HEK293 (cell line): ENCODE measurements at regions not wholly inside any gene's neighbourhood (a gene's known extent, or its start where the extent isn't known, plus 50 kb on each side); places are given as distances from the start of the nearest gene placed in this dataset.

Experiments used
- CTCF ChIA-PET: fragments of 350-600 bp; formaldehyde crosslinking; extraction: SDS; loops from one replicate; lab custom pipeline; 2021; ENCODE audit warnings: antibody characterized with exemption; lab: Yijun Ruan, JAX
- POLR2A ChIA-PET: fragments of 300-600 bp; formaldehyde crosslinking; extraction: SDS; loops from one replicate; lab custom pipeline; 2020; ENCODE audit warnings: antibody characterized with exemption, inconsistent platforms; lab: Yijun Ruan, JAX
- H3K27ac ChIP-seq: fragments of 200-500 bp; sonication (Bioruptor generic); 2 replicates; pipeline ENCODE4 v1.5.1; 2014; ENCODE audit warnings: low read depth, low read length, control low read depth, inconsistent platforms; ENCODE audit errors: extremely low read depth
- H3K36me3 ChIP-seq, 2 experiments: fragments of 200-500 bp in 1 of 2; sonication (Bioruptor generic) in 1 of 2; 1 replicate in 1 of 2; 2 replicates in 1 of 2; pipeline ENCODE4 v1.5.1; 2014 to 2017; ENCODE audit warnings: inconsistent platforms in 2 of 2, low read length in 2 of 2; ENCODE audit not compliant: control insufficient read depth in 2 of 2, insufficient read depth in 1 of 2
- H3K4me1 ChIP-seq: fragments of 200-500 bp; sonication (Bioruptor generic); 2 replicates; pipeline ENCODE4 v1.5.1; 2014; ENCODE audit warnings: mild to moderate bottlenecking, low read length, inconsistent platforms; ENCODE audit not compliant: control insufficient read depth, insufficient read depth
- H3K4me3 ChIP-seq: 2 replicates; pipeline ENCODE4 v1.5.1; 2011; ENCODE audit warnings: low read depth, mild to moderate bottlenecking, control low read depth, low read length, moderate library complexity
- H3K9me3 ChIP-seq: fragments of 200-500 bp; sonication (Bioruptor generic); 2 replicates; pipeline ENCODE4 v1.5.1; 2014; ENCODE audit warnings: low read depth, low read length, inconsistent platforms; ENCODE audit not compliant: control insufficient read depth, insufficient read depth
- GLIS2 ChIP-seq: fragments of 450-650 bp; formaldehyde crosslinking; IDR thresholded peaks from 2 replicates; pipeline ENCODE4 v1.5.1; 2016; ENCODE audit warnings: missing biosample characterization, missing genetic modification characterization
- HOXD13 ChIP-seq: sonication (generic); formaldehyde crosslinking; IDR thresholded peaks from 2 replicates; pipeline ENCODE4 v1.8.0; 2022; ENCODE audit warnings: missing genetic modification reagents, borderline replicate concordance
- KLF7 ChIP-seq: fragments of 450-650 bp; formaldehyde crosslinking; IDR thresholded peaks from 2 replicates; pipeline ENCODE4 v1.5.1; 2016; ENCODE audit warnings: missing biosample characterization, missing genetic modification characterization, borderline replicate concordance
- MZF1 ChIP-seq: fragments of 450-650 bp; formaldehyde crosslinking; IDR thresholded peaks from 2 replicates; pipeline ENCODE4 v1.5.1; 2017; ENCODE audit warnings: missing biosample characterization, missing genetic modification characterization, borderline replicate concordance
- PBX3 ChIP-seq: sonication (generic); formaldehyde crosslinking; IDR thresholded peaks from 2 replicates; pipeline ENCODE4 v1.8.1; 2022; ENCODE audit warnings: mild to moderate bottlenecking, moderate library complexity, missing genetic modification reagents
- SALL2 ChIP-seq: fragments of 450-650 bp; formaldehyde crosslinking; IDR thresholded peaks from 2 replicates; pipeline ENCODE4 v1.5.0; 2017; ENCODE audit warnings: missing biosample characterization, mild to moderate bottlenecking, missing genetic modification characterization, borderline replicate concordance
- SP7 ChIP-seq: fragments of 450-650 bp; formaldehyde crosslinking; IDR thresholded peaks from 2 replicates; pipeline ENCODE4 v1.5.1; 2016; ENCODE audit warnings: missing biosample characterization, missing genetic modification characterization
- TCF7L2 ChIP-seq: IDR thresholded peaks from 2 replicates; pipeline ENCODE4 v1.6.1; 2011; ENCODE audit warnings: low read depth, mild to moderate bottlenecking, inconsistent platforms, low read length, moderate library complexity, borderline replicate concordance
- TRIM28 ChIP-seq: IDR thresholded peaks from 2 replicates; pipeline ENCODE4 v1.6.1; 2011; ENCODE audit warnings: low read length, control low read depth, borderline replicate concordance
- ZBTB17 ChIP-seq: fragments of 450-650 bp; formaldehyde crosslinking; IDR thresholded peaks from 2 replicates; pipeline ENCODE4 v1.5.1; 2016; ENCODE audit warnings: missing biosample characterization, missing genetic modification characterization
- ZFP37 ChIP-seq: fragments of 450-650 bp; formaldehyde crosslinking; IDR thresholded peaks from 2 replicates; pipeline ENCODE4 v1.5.1; 2016; ENCODE audit warnings: missing biosample characterization, missing genetic modification characterization
- ZFP41 ChIP-seq: fragments of 450-650 bp; formaldehyde crosslinking; IDR thresholded peaks from 2 replicates; pipeline ENCODE4 v1.5.1; 2016; ENCODE audit warnings: missing biosample characterization, missing genetic modification characterization, borderline replicate concordance
- ZNF10 ChIP-seq: fragments of 450-650 bp; formaldehyde crosslinking; IDR thresholded peaks from 2 replicates; pipeline ENCODE4 v1.5.1; 2017; ENCODE audit warnings: missing biosample characterization, missing genetic modification characterization
- ZNF121 ChIP-seq: fragments of 450-650 bp; formaldehyde crosslinking; IDR thresholded peaks from 2 replicates; pipeline ENCODE4 v1.5.1; 2016; ENCODE audit warnings: missing biosample characterization, missing genetic modification characterization
- ZNF157 ChIP-seq: fragments of 450-650 bp; formaldehyde crosslinking; IDR thresholded peaks from 2 replicates; pipeline ENCODE4 v1.5.1; 2016; ENCODE audit warnings: missing biosample characterization, missing genetic modification characterization
- ZNF175 ChIP-seq: fragments of 450-650 bp; formaldehyde crosslinking; IDR thresholded peaks from 2 replicates; pipeline ENCODE4 v1.5.1; 2016; ENCODE audit warnings: missing biosample characterization, missing genetic modification characterization
- ZNF311 ChIP-seq: fragments of 450-650 bp; formaldehyde crosslinking; IDR thresholded peaks from 2 replicates; pipeline ENCODE4 v1.5.1; 2017; ENCODE audit warnings: missing biosample characterization, missing genetic modification characterization, borderline replicate concordance
- ZNF394 ChIP-seq: fragments of 450-650 bp; formaldehyde crosslinking; IDR thresholded peaks from 2 replicates; pipeline ENCODE4 v1.5.1; 2016; ENCODE audit warnings: missing biosample characterization, missing genetic modification characterization, mild to moderate bottlenecking, moderate library complexity, borderline replicate concordance
- ZNF423 ChIP-seq: fragments of 450-650 bp; formaldehyde crosslinking; IDR thresholded peaks from 2 replicates; pipeline ENCODE4 v1.5.1; 2016; ENCODE audit warnings: missing biosample characterization, missing genetic modification characterization
- ZNF473 ChIP-seq: fragments of 450-650 bp; formaldehyde crosslinking; IDR thresholded peaks from 2 replicates; pipeline ENCODE4 v1.5.1; 2017; ENCODE audit warnings: missing biosample characterization, missing genetic modification characterization
- ZNF48 ChIP-seq: fragments of 450-650 bp; formaldehyde crosslinking; IDR thresholded peaks from 2 replicates; pipeline ENCODE4 v1.5.1; 2016; ENCODE audit warnings: missing biosample characterization, missing genetic modification characterization
- ZNF510 ChIP-seq: fragments of 450-650 bp; formaldehyde crosslinking; IDR thresholded peaks from 2 replicates; pipeline ENCODE4 v1.5.1; 2018; ENCODE audit warnings: mild to moderate bottlenecking, missing genetic modification characterization, missing biosample characterization; ENCODE audit not compliant: insufficient replicate concordance
- ZNF585B ChIP-seq: fragments of 450-650 bp; formaldehyde crosslinking; IDR thresholded peaks from 2 replicates; pipeline ENCODE4 v1.5.1; 2016; ENCODE audit warnings: missing biosample characterization, missing genetic modification characterization
- ZNF596 ChIP-seq: fragments of 450-650 bp; IDR thresholded peaks from 2 replicates; pipeline ENCODE4 v1.5.0; 2018; ENCODE audit warnings: missing biosample characterization, mild to moderate bottlenecking, missing genetic modification characterization, moderate library complexity
- ZNF623 ChIP-seq: fragments of 450-650 bp; formaldehyde crosslinking; IDR thresholded peaks from 2 replicates; pipeline ENCODE4 v1.5.1; 2016; ENCODE audit warnings: missing biosample characterization, missing genetic modification characterization
- ZNF660 ChIP-seq: fragments of 450-650 bp; IDR thresholded peaks from 2 replicates; pipeline ENCODE4 v1.5.1; 2018; ENCODE audit warnings: missing biosample characterization, mild to moderate bottlenecking, missing genetic modification characterization
- ZNF785 ChIP-seq: fragments of 450-650 bp; formaldehyde crosslinking; IDR thresholded peaks from 2 replicates; pipeline ENCODE4 v1.5.1; 2016; ENCODE audit warnings: missing biosample characterization, missing genetic modification characterization
- TF ChIP-seq, protein P1 (sequence below): fragments of 450-650 bp; formaldehyde crosslinking; IDR thresholded peaks from 2 replicates; pipeline ENCODE4 v1.5.1; 2016; ENCODE audit warnings: missing biosample characterization, missing genetic modification characterization
- TF ChIP-seq, protein P2 (sequence below): fragments of 450-650 bp; formaldehyde crosslinking; IDR thresholded peaks from 2 replicates; pipeline ENCODE4 v1.5.1; 2016; ENCODE audit warnings: missing biosample characterization, missing genetic modification characterization
- TF ChIP-seq, protein P3 (sequence below): fragments of 450-650 bp; formaldehyde crosslinking; IDR thresholded peaks from 2 replicates; pipeline ENCODE4 v1.5.1; 2016; ENCODE audit warnings: missing biosample characterization, missing genetic modification characterization

DNA sequence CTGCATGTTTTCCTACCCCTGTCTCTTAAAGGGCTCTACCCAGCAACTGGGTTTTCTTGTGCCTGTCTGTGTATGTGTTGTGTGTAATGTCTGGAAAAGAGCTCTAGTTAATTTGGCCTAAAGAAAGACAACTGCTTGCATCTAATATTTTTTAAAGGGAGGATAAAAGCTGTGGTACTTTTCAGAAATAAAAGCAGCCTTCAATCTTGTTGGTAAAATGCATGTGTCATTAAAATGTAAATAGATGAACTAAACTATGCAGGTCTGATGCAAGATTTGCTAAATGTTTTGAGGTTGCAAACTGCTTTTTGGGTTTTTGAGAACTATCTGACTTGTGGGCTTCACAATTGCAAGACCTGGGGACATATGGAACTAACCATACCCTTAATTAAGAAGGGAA is 445.3 kb downstream of the HTR7 start:
- H3K4me1 ChIP-seq: no peaks in the 10 kb centered on the region
- H3K36me3 ChIP-seq: no peaks in the 10 kb centered on the region
- POLR2A ChIA-PET: no interaction called here
- H3K9me3 ChIP-seq: no peaks in the 10 kb centered on the region
- TF ChIP-seq ZNF175 (tag by site-specific recombination): no peak
- no peak for TF ChIP-seq ZNF596 (tag by site-specific recombination)
- no peak for TF ChIP-seq PBX3 (CRISPR knock-in tag)
- no peak for TF ChIP-seq ZNF510 (tag by site-specific recombination)
- no peak for TF ChIP-seq ZNF585B (tag by site-specific recombination)
- no peak for TF ChIP-seq HOXD13 (CRISPR knock-in tag)
- TF ChIP-seq ZNF473: no peak
- TF ChIP-seq SALL2 (tag by site-specific recombination): no peak
- TF ChIP-seq, protein P1, sequence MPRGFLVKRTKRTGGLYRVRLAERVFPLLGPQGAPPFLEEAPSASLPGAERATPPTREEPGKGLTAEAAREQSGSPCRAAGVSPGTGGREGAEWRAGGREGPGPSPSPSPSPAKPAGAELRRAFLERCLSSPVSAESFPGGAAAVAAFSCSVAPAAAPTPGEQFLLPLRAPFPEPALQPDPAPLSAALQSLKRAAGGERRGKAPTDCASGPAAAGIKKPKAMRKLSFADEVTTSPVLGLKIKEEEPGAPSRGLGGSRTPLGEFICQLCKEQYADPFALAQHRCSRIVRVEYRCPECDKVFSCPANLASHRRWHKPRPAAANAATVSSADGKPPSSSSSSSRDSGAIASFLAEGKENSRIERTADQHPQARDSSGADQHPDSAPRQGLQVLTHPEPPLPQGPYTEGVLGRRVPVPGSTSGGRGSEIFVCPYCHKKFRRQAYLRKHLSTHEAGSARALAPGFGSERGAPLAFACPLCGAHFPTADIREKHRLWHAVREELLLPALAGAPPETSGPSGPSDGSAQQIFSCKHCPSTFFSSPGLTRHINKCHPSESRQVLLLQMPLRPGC (tag by site-specific recombination): no peak
- TF ChIP-seq ZNF311 (tag by site-specific recombination): no peak
- H3K4me3 ChIP-seq: no peak overlapping the region
- no peak overlapping the region for H3K27ac ChIP-seq
- CTCF ChIA-PET: no interaction called here

DNA sequence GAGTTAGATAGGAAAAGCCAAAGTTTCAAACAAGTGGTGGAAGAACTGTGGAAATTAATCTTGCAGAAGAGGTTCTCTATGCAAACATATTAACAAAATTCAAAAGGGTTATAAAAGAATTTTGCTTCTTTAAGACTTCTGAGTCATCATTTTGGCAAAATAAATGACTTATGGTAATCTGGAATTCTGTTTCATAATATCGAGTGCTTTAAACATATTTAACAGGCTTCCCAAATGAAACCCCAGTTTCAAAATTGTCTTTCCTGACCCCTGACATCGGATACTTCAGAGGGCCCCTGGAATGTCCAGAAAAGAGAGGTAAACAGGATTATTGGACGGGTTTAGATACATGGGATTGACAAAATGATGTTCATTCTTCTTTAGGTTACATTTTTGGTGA is 444.6 kb downstream of the HTR7 start:
- TF ChIP-seq TCF7L2 (no peak), ZBTB17 (tag by site-specific recombination) (no peak), MZF1 (tag by site-specific recombination) (no peak), KLF7 (tag by site-specific recombination) (no peak), ZNF785 (tag by site-specific recombination) (no peak), SP7 (tag by site-specific recombination) (no peak), ZNF660 (tag by site-specific recombination) (no peak), ZNF10 (tag by site-specific recombination) (no peak), ZNF157 (tag by site-specific recombination) (no peak), GLIS2 (no peak), ZFP41 (tag by site-specific recombination) (no peak), ZNF121 (tag by site-specific recombination) (no peak), ZNF623 (tag by site-specific recombination) (no peak), ZNF394 (tag by site-specific recombination) (no peak), TRIM28 (no peak), ZNF48 (tag by site-specific recombination) (no peak), ZNF423 (tag by site-specific recombination) (no peak), ZFP37 (tag by site-specific recombination) (no peak)
- TF ChIP-seq, protein P2, sequence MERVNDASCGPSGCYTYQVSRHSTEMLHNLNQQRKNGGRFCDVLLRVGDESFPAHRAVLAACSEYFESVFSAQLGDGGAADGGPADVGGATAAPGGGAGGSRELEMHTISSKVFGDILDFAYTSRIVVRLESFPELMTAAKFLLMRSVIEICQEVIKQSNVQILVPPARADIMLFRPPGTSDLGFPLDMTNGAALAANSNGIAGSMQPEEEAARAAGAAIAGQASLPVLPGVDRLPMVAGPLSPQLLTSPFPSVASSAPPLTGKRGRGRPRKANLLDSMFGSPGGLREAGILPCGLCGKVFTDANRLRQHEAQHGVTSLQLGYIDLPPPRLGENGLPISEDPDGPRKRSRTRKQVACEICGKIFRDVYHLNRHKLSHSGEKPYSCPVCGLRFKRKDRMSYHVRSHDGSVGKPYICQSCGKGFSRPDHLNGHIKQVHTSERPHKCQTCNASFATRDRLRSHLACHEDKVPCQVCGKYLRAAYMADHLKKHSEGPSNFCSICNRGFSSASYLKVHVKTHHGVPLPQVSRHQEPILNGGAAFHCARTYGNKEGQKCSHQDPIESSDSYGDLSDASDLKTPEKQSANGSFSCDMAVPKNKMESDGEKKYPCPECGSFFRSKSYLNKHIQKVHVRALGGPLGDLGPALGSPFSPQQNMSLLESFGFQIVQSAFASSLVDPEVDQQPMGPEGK: no peak
- TF ChIP-seq, protein P3, sequence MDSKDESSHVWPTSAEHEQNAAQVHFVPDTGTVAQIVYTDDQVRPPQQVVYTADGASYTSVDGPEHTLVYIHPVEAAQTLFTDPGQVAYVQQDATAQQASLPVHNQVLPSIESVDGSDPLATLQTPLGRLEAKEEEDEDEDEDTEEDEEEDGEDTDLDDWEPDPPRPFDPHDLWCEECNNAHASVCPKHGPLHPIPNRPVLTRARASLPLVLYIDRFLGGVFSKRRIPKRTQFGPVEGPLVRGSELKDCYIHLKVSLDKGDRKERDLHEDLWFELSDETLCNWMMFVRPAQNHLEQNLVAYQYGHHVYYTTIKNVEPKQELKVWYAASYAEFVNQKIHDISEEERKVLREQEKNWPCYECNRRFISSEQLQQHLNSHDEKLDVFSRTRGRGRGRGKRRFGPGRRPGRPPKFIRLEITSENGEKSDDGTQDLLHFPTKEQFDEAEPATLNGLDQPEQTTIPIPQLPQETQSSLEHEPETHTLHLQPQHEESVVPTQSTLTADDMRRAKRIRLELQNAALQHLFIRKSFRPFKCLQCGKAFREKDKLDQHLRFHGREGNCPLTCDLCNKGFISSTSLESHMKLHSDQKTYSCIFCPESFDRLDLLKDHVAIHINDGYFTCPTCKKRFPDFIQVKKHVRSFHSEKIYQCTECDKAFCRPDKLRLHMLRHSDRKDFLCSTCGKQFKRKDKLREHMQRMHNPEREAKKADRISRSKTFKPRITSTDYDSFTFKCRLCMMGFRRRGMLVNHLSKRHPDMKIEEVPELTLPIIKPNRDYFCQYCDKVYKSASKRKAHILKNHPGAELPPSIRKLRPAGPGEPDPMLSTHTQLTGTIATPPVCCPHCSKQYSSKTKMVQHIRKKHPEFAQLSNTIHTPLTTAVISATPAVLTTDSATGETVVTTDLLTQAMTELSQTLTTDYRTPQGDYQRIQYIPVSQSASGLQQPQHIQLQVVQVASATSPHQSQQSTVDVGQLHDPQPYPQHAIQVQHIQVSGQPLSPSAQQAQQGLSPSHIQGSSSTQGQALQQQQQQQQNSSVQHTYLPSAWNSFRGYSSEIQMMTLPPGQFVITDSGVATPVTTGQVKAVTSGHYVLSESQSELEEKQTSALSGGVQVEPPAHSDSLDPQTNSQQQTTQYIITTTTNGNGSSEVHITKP (tag by site-specific recombination): no peak
- CTCF ChIA-PET: no interaction called here
- H3K36me3 ChIP-seq: no peaks in the 10 kb centered on the region
- POLR2A ChIA-PET: no interaction called here
- no peak overlapping the region for H3K27ac ChIP-seq
- H3K9me3 ChIP-seq: no peaks in the 10 kb centered on the region
- H3K4me3 ChIP-seq: no peak overlapping the region
- H3K4me1 ChIP-seq: no peaks in the 10 kb centered on the region
